ENCODE measurements at regions not wholly inside any gene's neighbourhood (a gene's known extent, or its start where the extent isn't known, plus 50 kb on each side); places are given as distances from the start of the nearest gene placed in this dataset.

DNA sequence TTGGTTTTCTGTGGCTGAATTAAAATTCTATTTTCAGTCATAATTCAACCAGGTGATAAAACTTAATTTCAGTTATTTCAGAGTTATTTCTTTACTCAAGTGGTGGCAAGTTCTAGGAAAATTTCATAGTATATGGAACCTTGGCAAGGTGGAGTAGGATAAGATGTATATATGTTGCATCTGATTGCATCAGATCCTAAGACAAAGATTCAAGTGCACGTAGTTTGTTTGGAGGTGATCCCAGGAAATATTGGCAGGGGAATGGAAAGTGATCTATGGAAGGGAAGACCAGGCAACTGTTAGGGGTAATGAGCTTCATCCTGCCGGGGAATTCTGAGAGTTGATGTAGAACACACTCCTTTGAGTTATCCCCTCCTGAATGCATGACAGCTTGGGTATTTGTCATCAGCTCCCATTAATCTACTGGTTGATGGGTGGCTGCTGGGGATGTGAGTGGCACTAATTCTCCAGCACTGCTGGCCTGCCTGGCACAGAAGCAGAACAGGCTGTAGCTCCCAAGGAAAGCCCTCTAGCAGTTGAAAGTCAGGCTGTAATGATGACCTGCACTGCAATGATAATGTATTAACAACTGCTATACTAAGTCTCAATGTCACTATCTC lies 52.2 kb upstream of the TOM1L1 start:
- H3K27ac ChIP-seq (ENCODE audit: low read length), result no peak overlapping the region
- H3K36me3 ChIP-seq (ENCODE audit: low read depth, low read length), result no peaks in the 10 kb centered on the region
- no peaks in the 10 kb centered on the region; the same call in 1 of the 2 replicates for H3K9me3 ChIP-seq (ENCODE audit: low read length)
- H3K9ac ChIP-seq (ENCODE audit: low read length), result no peak overlapping the region
- no peak overlapping the region for H3K4me2 ChIP-seq (ENCODE audit: low read length)
- no peak for TF ChIP-seq EZH2 (IDR thresholded peaks at IDR 0.05; ENCODE audit: low read length, unreplicated experiment)
- no peak for TF ChIP-seq CTCF (conservative IDR thresholded peaks at IDR 0.05; ENCODE audit: low read depth, low read length)
- no peak for TF ChIP-seq EZH2phosphoT487 (IDR thresholded peaks at IDR 0.05; ENCODE audit: borderline replicate concordance, low read length)
- BruUV-seq (replicated peaks), result no TSS peak
- ATAC-seq, result no peak
- no peak for DNase-seq
- H3K4me1 ChIP-seq (ENCODE audit: insufficient read depth, low read length), result no peaks in the 10 kb centered on the region
- H3K4me3 ChIP-seq (ENCODE audit: low read length), result no peak overlapping the region
- no peaks in the 10 kb centered on the region for H4K20me1 ChIP-seq (ENCODE audit: low read length)
- no peak overlapping the region for H2AFZ ChIP-seq (ENCODE audit: low read length)
- no peaks in the 10 kb centered on the region for H3K9me2 ChIP-seq (replicated peaks; ENCODE audit: low read length)
- CTCF ChIA-PET, result no interaction called here
- no peaks in the 10 kb centered on the region for H3F3A ChIP-seq (ENCODE audit: low read length, unreplicated experiment)
- H3K27me3 ChIP-seq (ENCODE audit: low read length), result no peaks in the 10 kb centered on the region
- POLR2A ChIA-PET (ENCODE audit: unreplicated experiment), result no interaction called here
- H3K79me2 ChIP-seq (ENCODE audit: low read length), result no peaks in the 10 kb centered on the region
- intact Hi-C loops (cut with micrococcal nuclease), result no loop called here

- TF ChIP-seq EZH2 (IDR thresholded peaks at IDR 0.05; ENCODE audit: low read length, unreplicated experiment) (no peak), CTCF (conservative IDR thresholded peaks at IDR 0.05; ENCODE audit: low read depth, low read length) (no peak), EZH2phosphoT487 (IDR thresholded peaks at IDR 0.05; ENCODE audit: borderline replicate concordance, low read length) (no peak)
- no peak for ATAC-seq
- Histone ChIP-seq H3K9me2 (replicated peaks; ENCODE audit: low read length) (no peaks in the 10 kb centered on the region), H4K20me1 (ENCODE audit: low read length) (no peaks in the 10 kb centered on the region), H3F3A (ENCODE audit: low read length, unreplicated experiment) (no peaks in the 10 kb centered on the region), H3K27me3 (ENCODE audit: low read length) (no peaks in the 10 kb centered on the region), H2AFZ (ENCODE audit: low read length) (no peak overlapping the region), H3K9me3 (ENCODE audit: low read length) (no peaks in the 10 kb centered on the region; the same call in 1 of the 2 replicates), H3K79me2 (ENCODE audit: low read length) (no peaks in the 10 kb centered on the region), H3K27ac (ENCODE audit: low read length) (no peak overlapping the region), H3K4me1 (ENCODE audit: insufficient read depth, low read length) (no peaks in the 10 kb centered on the region), H3K36me3 (ENCODE audit: low read depth, low read length) (no peaks in the 10 kb centered on the region), H3K4me3 (ENCODE audit: low read length) (no peak overlapping the region), H3K9ac (ENCODE audit: low read length) (no peak overlapping the region), H3K4me2 (ENCODE audit: low read length) (no peak overlapping the region)
- ChIA-PET CTCF (no interaction called here), POLR2A (ENCODE audit: unreplicated experiment) (no interaction called here)
- no TSS peak for BruUV-seq (replicated peaks)
- DNase-seq, result no peak
- intact Hi-C loops (cut with micrococcal nuclease), result no loop called here
Measured at GRCh38 chr17:54849660-54850059, 51.0 kb upstream of the TOM1L1 start.
